K562 (cell line): ENCODE measurements at regions not wholly inside any gene's neighbourhood (a gene's known extent, or its start where the extent isn't known, plus 50 kb on each side); places are given as distances from the start of the nearest gene placed in this dataset.

Experiments
- ATAC-seq: fragments of 200-7000 bp; cut with Tn5 transposase; 3 replicates; pipeline ENCODE4 v1.9.1; 2020; ENCODE audit warnings: moderate library complexity
- BruUV-seq: library from RNA; stranded (reverse); fragments of 400-500 nt; replicated peaks from 2 replicates; lab custom pipeline; 2021; lab: Mats Ljungman, UMichigan
- CTCF ChIA-PET: fragments of 300-600 bp; formaldehyde crosslinking; extraction: SDS; loops from one replicate; lab custom pipeline; 2021; ENCODE audit warnings: low intra/inter-chr PET ratio; lab: Yijun Ruan, JAX
- POLR2A ChIA-PET: fragments of 300-600, 350-650 bp; sonication (Branson Sonifier 250); formaldehyde crosslinking; extraction: SDS; loops from one replicate; lab custom pipeline; 2021; ENCODE audit warnings: antibody characterized with exemption, inconsistent platforms; lab: Yijun Ruan, JAX
- DNase-seq, 4 experiments: peaks; one replicate each; pipeline versions ENCODE4 v3.0.0 to v3.0.0-alpha.2; 2011 to 2018; ENCODE audit warnings: low spot score in 3 of 4, mixed read lengths in 3 of 4; ENCODE audit errors: extremely low read depth in 1 of 4
- FAIRE-seq: peaks from 2 replicates; lab custom pipeline; 2011; peaks lifted over from hg19 to GRCh38; lab: Jason Lieb, UNC
- H2AFZ ChIP-seq: 2 replicates; pipeline ENCODE4 v1.6.0; 2011; ENCODE audit warnings: low read depth, low read length, control low read depth, inconsistent platforms
- H3K27ac ChIP-seq: fragments of 200-600 bp; 3 replicates; pipeline ENCODE4 v1.8.0; 2011; ENCODE audit warnings: low read depth, mild to moderate bottlenecking, control low read depth, inconsistent platforms, low read length, moderate library complexity, mixed read lengths; ENCODE audit errors: extremely low read depth
- H3K27me3 ChIP-seq, 2 experiments: fragments of 300-600 bp in 1 of 2; 2 replicates in 1 of 2; 3 replicates in 1 of 2; pipeline versions ENCODE4 v1.6.0 to v1.8.0; 2011; ENCODE audit warnings: inconsistent platforms in 2 of 2, low read length in 2 of 2, mild to moderate bottlenecking in 1 of 2, mixed read lengths in 1 of 2, moderate library complexity in 1 of 2; ENCODE audit not compliant: control insufficient read depth in 2 of 2, insufficient read depth in 2 of 2
- H3K36me3 ChIP-seq: fragments of 300-600 bp; 3 replicates; pipeline ENCODE4 v1.8.0; 2011; ENCODE audit warnings: mild to moderate bottlenecking, low read length, inconsistent platforms; ENCODE audit not compliant: control insufficient read depth, insufficient read depth
- H3K4me1 ChIP-seq, 2 experiments: fragments of 200-600 bp in 1 of 2; replicated peaks in 1 of 2; 2 replicates in 1 of 2; 3 replicates in 1 of 2; pipeline versions ENCODE4 v1.5.1 to v1.8.0; 2011; ENCODE audit warnings: inconsistent platforms in 2 of 2, low read length in 2 of 2, mild to moderate bottlenecking in 1 of 2, mixed read lengths in 1 of 2, moderate library complexity in 1 of 2; ENCODE audit not compliant: control insufficient read depth in 2 of 2, insufficient read depth in 2 of 2
- H3K4me2 ChIP-seq: 2 replicates; pipeline ENCODE4 v1.6.1; 2011; ENCODE audit warnings: low read length, control low read depth, inconsistent platforms, mixed read lengths; ENCODE audit not compliant: insufficient read depth
- H3K4me3 ChIP-seq: fragments of 200-600 bp; sonication (generic), shearing (Covaris generic); 2 replicates; pipeline ENCODE4 v1.5.1; 2016; ENCODE audit warnings: control low read depth, inconsistent platforms
- H3K79me2 ChIP-seq: fragments of 200-600 bp; 3 replicates; pipeline ENCODE4 v1.8.0; 2011; ENCODE audit warnings: low read length, inconsistent platforms; ENCODE audit not compliant: control insufficient read depth, insufficient read depth
- H3K9ac ChIP-seq, 2 experiments: 2 replicates each; pipeline versions ENCODE4 v1.6.0 to v1.6.1; 2011; ENCODE audit warnings: low read depth in 2 of 2, low read length in 2 of 2, control low read depth in 1 of 2, inconsistent platforms in 1 of 2, mild to moderate bottlenecking in 1 of 2, mixed read lengths in 1 of 2; ENCODE audit not compliant: insufficient read depth in 1 of 2
- H3K9me1 ChIP-seq: one replicate; pipeline ENCODE4 v1.6.0; 2011; ENCODE audit warnings: inconsistent platforms, mild to moderate bottlenecking, low read length, moderate library complexity; ENCODE audit not compliant: control insufficient read depth, insufficient read depth
- H3K9me3 ChIP-seq: replicated peaks from 2 replicates; pipeline ENCODE4 v1.5.1; 2011; ENCODE audit warnings: low read depth, low read length, inconsistent platforms; ENCODE audit not compliant: control insufficient read depth, insufficient read depth
- H4K20me1 ChIP-seq: replicated peaks from 2 replicates; pipeline ENCODE4 v1.6.1; 2011; ENCODE audit warnings: low read length, inconsistent platforms, mixed read lengths; ENCODE audit not compliant: control insufficient read depth, insufficient read depth
- HINFP ChIP-seq: fragments of 450-650 bp; conservative IDR thresholded peaks from 2 replicates; pipeline ENCODE4 v1.6.1; 2016; ENCODE audit warnings: missing genetic modification characterization, low read depth, mild to moderate bottlenecking, control low read depth, missing compliant biosample characterization
- NFIX ChIP-seq: fragments of 250-450 bp; sonication (Bioruptor Pico); IDR thresholded peaks from 2 replicates; pipeline ENCODE4 v1.4.0; 2020; ENCODE audit warnings: low read depth, mild to moderate bottlenecking, moderate library complexity
- NRF1 ChIP-seq, 2 experiments: fragments of 450-650 bp; IDR thresholded peaks in 1 of 2; conservative IDR thresholded peaks in 1 of 2; 2 replicates each; pipeline ENCODE4 v1.6.1; 2014; ENCODE audit warnings: mild to moderate bottlenecking in 2 of 2
- RAD51 ChIP-seq: fragments of 450-650 bp; IDR thresholded peaks from 2 replicates; pipeline ENCODE4 v1.7.1; 2016; ENCODE audit warnings: low read depth, mild to moderate bottlenecking, borderline replicate concordance
- RERE ChIP-seq: sonication (generic); formaldehyde crosslinking; IDR thresholded peaks from 2 replicates; pipeline ENCODE4 v1.8.0; 2023; ENCODE audit warnings: missing genetic modification reagents, mild to moderate bottlenecking, borderline replicate concordance
- SRSF7 ChIP-seq: fragments of 200-400 bp; formaldehyde crosslinking; optimal IDR thresholded peaks from 2 replicates; pipeline ENCODE3; 2017; ENCODE audit warnings: mild to moderate bottlenecking, low read depth, low read length
- ZNF318 ChIP-seq, 2 experiments: fragments of 450-650 bp; IDR thresholded peaks; 2 replicates each; pipeline ENCODE4 v1.6.1; 2016; ENCODE audit warnings: mild to moderate bottlenecking in 2 of 2, borderline replicate concordance in 1 of 2, low read depth in 1 of 2, moderate library complexity in 1 of 2
- WGBS: fragments of 100-300 bp; shearing (Covaris generic); methylation state at CpG from one replicate; pipeline ENCODE4 v1.1.6; 2016; ENCODE audit warnings: low coverage, mixed read lengths; ENCODE audit not compliant: insufficient coverage; ENCODE audit errors: missing lambda C conversion rate; 5-methylcytosine and 5-hydroxymethylcytosine counted together
- in situ Hi-C: fragments of 300-500 bp; cut with MboI; formaldehyde crosslinking; loops from 4 replicates; pipeline ENCODE4 v1.15.0; 2018; ENCODE audit warnings: inconsistent platforms, mixed read lengths
- intact Hi-C: fragments of 100-400 bp; cut with micrococcal nuclease; formaldehyde crosslinking; loops from 2 replicates; pipeline ENCODE4 v1.14.2; 2022

- in situ Hi-C loops (no loop called here), intact Hi-C loops (no loop called here)
- no peak for DNase-seq
- FAIRE-seq: no peak
- Histone ChIP-seq H3K4me2 (no peak overlapping the region), H3K9ac (no peak overlapping the region), H3K9me3 (no peaks in the 10 kb centered on the region), H3K79me2 (no peaks in the 10 kb centered on the region), H3K36me3 (no peaks in the 10 kb centered on the region), H4K20me1 (no peaks in the 10 kb centered on the region), H3K27me3 (no peaks in the 10 kb centered on the region), H3K4me3 (no peak overlapping the region), H3K9me1 (no peaks in the 10 kb centered on the region), H3K4me1 (no peaks in the 10 kb centered on the region), H2AFZ (no peak overlapping the region), H3K27ac (no peak overlapping the region)
- BruUV-seq: no TSS peak
- POLR2A ChIA-PET: no interaction called here
- 0% methylated on average over 4 of the region's 4 CpGs for WGBS
- ATAC-seq: no peak
- CTCF ChIA-PET: no interaction called here
- no peak for TF ChIP-seq RERE
- no peak for TF ChIP-seq HINFP (tag)
- no peak for TF ChIP-seq SRSF7
- TF ChIP-seq RAD51: no peak
- TF ChIP-seq NFIX (CRISPR knock-in tag): no peak
- no peak for TF ChIP-seq NRF1 (conservative IDR thresholded peaks at IDR 0.05 in 1 of 2, IDR thresholded peaks at IDR 0.05 in 1 of 2)
- no peak for TF ChIP-seq ZNF318 (IDR thresholded peaks at IDR 0.05; ENCODE audit: borderline replicate concordance in 1 of 2, low read depth in 1 of 2)
Observed at GRCh38 chrX:96615448-96615847, 69.2 kb upstream of the DIAPH2 start.
